Tibial nerve (tissue), 4 donors: ENCODE measurements at regions not wholly inside any gene's neighbourhood (a gene's known extent, or its start where the extent isn't known, plus 50 kb on each side); places are given as distances from the start of the nearest gene placed in this dataset.

Source experiments
- DNase-seq, 2 donors: peaks; one replicate each; pipeline ENCODE4 v3.0.0-alpha.2; 2019; ENCODE audit warnings: low spot score in 2 of 2
- H3K27ac ChIP-seq, 4 donors: fragments of 200-600 bp; sonication (generic) in 3 of 4; one replicate each; pipeline ENCODE4 v1.5.1; 2017 to 2019; ENCODE audit warnings: mild to moderate bottlenecking in 1 of 4
- H3K27me3 ChIP-seq, 2 donors: fragments of 200-600 bp; sonication (generic) in 1 of 2; one replicate each; pipeline versions ENCODE4 v1.5.1 to v1.6.0; 2017 to 2019
- H3K36me3 ChIP-seq, 3 donors: fragments of 200-600 bp; sonication (generic); one replicate each; pipeline ENCODE4 v1.5.1; 2018 to 2019
- H3K4me1 ChIP-seq, 4 donors: fragments of 200-600 bp; sonication (generic) in 3 of 4; one replicate each; pipeline ENCODE4 v1.5.1; 2017 to 2019
- H3K4me3 ChIP-seq, 4 donors: fragments of 200-600 bp; sonication (generic) in 3 of 4; one replicate each; pipeline ENCODE4 v1.5.1; 2017 to 2019; ENCODE audit warnings: mild to moderate bottlenecking in 1 of 4, moderate library complexity in 1 of 4
- H3K9me3 ChIP-seq, 4 donors: fragments of 200-600 bp; sonication (generic) in 3 of 4; one replicate each; pipeline ENCODE4 v1.5.1; 2017 to 2019
- EP300 ChIP-seq, 2 donors: sonication (generic); formaldehyde crosslinking; IDR thresholded peaks; one replicate each; pipeline ENCODE4 v1.6.1; 2017; ENCODE audit warnings: antibody characterized with exemption in 2 of 2, mild to moderate bottlenecking in 1 of 2
- POLR2A ChIP-seq, 2 donors: fragments of 450-650 bp; IDR thresholded peaks; one replicate each; pipeline ENCODE4 v1.6.1; 2017; ENCODE audit warnings: antibody characterized with exemption in 2 of 2, mild to moderate bottlenecking in 2 of 2, moderate library complexity in 2 of 2
- WGBS, 2 donors: methylation state at CpG; one replicate each; pipeline ENCODE4 v1.1.5; 2018; 5-methylcytosine and 5-hydroxymethylcytosine counted together
- TF ChIP-seq, protein P1 (sequence below), 5 experiments: fragments of 200-600 bp in 3 of 5; fragments of 450-650 bp in 2 of 5; sonication (generic) in 3 of 5; IDR thresholded peaks; one replicate each; pipeline ENCODE4 v1.5.1; 2016 to 2019; ENCODE audit warnings: antibody characterized with exemption in 5 of 5, mild to moderate bottlenecking in 3 of 5, moderate library complexity in 2 of 5

DNA sequence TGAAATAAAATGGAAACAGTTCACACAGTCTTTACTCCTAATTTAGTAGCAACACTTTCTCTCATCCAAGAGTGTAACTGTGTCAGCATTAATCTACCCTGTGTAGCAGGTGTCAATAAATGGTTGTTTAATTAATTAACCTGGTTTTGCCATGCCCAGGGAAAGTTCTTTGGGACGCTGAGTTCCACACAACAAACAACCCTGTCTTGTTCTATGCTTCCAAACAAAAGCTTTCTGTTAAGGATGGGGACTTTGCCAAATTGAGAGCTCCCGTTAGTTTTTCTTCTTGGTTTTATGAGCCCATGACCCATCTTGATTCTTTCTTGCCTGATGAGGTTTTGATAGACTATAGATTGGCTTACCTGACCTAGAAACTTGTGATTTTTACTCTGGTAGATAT lies 530.1 kb downstream of the KCNJ2 start:
- Histone ChIP-seq H3K27me3 (no peaks in the 10 kb centered on the region), H3K27ac (no peak overlapping the region), H3K9me3 (peaks cover 0 to 5% (median 0%) of the 10 kb centered on the region in 4 donors), H3K4me1 (no peaks in the 10 kb centered on the region), H3K36me3 (no peaks in the 10 kb centered on the region), H3K4me3 (no peak overlapping the region)
- WGBS, 2 donors: 41 to 51% methylated on average over 2 of the region's 2 CpGs
- TF ChIP-seq, protein P1, sequence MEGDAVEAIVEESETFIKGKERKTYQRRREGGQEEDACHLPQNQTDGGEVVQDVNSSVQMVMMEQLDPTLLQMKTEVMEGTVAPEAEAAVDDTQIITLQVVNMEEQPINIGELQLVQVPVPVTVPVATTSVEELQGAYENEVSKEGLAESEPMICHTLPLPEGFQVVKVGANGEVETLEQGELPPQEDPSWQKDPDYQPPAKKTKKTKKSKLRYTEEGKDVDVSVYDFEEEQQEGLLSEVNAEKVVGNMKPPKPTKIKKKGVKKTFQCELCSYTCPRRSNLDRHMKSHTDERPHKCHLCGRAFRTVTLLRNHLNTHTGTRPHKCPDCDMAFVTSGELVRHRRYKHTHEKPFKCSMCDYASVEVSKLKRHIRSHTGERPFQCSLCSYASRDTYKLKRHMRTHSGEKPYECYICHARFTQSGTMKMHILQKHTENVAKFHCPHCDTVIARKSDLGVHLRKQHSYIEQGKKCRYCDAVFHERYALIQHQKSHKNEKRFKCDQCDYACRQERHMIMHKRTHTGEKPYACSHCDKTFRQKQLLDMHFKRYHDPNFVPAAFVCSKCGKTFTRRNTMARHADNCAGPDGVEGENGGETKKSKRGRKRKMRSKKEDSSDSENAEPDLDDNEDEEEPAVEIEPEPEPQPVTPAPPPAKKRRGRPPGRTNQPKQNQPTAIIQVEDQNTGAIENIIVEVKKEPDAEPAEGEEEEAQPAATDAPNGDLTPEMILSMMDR (IDR thresholded peaks at IDR 0.05): no peak
- TF ChIP-seq EP300 (IDR thresholded peaks at IDR 0.05): no peak
- no peak for TF ChIP-seq POLR2A (IDR thresholded peaks at IDR 0.05)
- no peak for DNase-seq

DNA sequence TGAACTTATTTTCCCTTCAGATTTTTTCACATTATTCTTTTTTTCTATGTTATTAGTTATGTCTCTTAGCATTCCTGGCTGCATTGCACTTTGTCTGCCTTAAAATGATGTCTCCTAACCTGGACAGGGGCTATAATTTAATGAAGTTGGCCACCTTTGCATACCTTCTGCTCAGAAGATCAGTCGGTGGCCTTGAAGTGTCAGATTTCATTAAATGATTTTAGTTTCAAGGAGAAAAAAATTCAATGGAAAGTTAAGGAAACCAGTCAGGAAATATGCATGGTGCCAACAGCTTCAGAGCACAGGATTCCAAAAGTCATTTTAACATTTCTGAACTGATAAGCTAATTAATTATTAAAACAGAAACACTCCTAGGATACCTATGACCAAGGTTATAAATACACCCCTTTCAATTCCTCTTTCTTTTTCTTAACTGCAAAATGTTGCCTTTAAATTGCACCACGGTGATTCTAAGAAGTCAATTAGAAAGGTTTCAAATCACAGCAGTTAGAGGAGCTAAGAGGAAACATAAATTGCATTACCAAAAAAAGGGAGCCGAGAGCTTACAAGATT lies 533.4 kb downstream of the KCNJ2 start:
- no peak for DNase-seq
- Histone ChIP-seq H3K4me3 (no peak overlapping the region), H3K27ac (no peak overlapping the region), H3K27me3 (no peaks in the 10 kb centered on the region), H3K36me3 (no peaks in the 10 kb centered on the region), H3K4me1 (no peaks in the 10 kb centered on the region), H3K9me3 (peaks cover 0 to 5% (median 0%) of the 10 kb centered on the region in 4 donors)
- TF ChIP-seq, protein P1 (IDR thresholded peaks at IDR 0.05): no peak
- TF ChIP-seq POLR2A (IDR thresholded peaks at IDR 0.05): no peak
- no peak for TF ChIP-seq EP300 (IDR thresholded peaks at IDR 0.05)
- 55 to 61% methylated on average over 3 of the region's 3 CpGs for WGBS, 2 donors

DNA sequence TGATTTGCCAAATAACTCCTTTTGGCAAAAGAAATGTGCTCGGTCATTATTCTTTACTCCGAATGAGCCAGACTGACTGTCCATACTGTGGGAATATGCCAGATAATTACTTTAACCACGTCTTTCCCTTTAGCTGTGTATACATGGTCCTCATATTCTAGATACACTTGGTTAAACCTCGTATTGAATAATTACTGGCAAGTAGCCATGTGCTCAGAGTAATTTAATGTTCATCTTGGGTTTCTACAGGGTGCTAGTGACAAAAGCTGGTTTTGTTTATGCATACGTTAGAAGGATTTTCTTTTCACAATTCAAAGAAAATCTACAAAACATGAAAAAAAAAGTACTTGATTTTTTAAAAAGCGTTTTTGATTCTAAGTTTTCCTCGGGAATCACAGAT lies 540.3 kb downstream of the KCNJ2 start:
- no peaks in the 10 kb centered on the region for H3K27me3 ChIP-seq
- 24 to 29% methylated on average over 7 of the region's 7 CpGs for WGBS, 2 donors
- H3K27ac ChIP-seq: no peak overlapping the region

DNA sequence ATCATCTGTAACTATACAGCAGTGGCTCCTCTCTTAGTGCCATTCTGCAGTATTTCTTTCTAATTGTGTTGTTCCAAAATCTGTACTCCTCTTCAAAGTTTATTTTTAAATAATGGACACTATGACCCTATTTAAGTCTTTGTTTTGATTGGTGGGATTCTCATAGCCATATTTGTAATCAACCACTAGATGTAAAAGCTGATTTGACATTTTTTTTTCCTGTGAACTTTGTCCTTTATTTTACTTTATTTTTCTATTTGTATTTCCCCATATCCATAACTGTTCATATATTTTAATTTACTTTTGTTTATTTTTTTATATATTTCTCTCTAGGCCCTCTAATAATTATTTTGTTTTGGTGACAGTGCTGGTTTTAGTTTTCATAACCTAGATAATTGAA lies 544.4 kb downstream of the KCNJ2 start:
- no peak for TF ChIP-seq POLR2A (IDR thresholded peaks at IDR 0.05)
- Histone ChIP-seq H3K9me3 (no peaks in the 10 kb centered on the region), H3K27ac (no peak overlapping the region), H3K27me3 (no peaks in the 10 kb centered on the region), H3K4me1 (peaks cover 0 to 7% (median 0%) of the 10 kb centered on the region in 4 donors), H3K36me3 (no peaks in the 10 kb centered on the region), H3K4me3 (no peak overlapping the region)
- DNase-seq: no peak

More for the DNA sequence above, 540.3 kb downstream of the KCNJ2 start:
- Histone ChIP-seq H3K36me3 (no peaks in the 10 kb centered on the region), H3K9me3 (no peaks in the 10 kb centered on the region), H3K4me3 (no peak overlapping the region), H3K4me1 (peaks cover 0 to 7% (median 0%) of the 10 kb centered on the region in 4 donors)
- DNase-seq: no peak
- TF ChIP-seq EP300 (IDR thresholded peaks at IDR 0.05): no peak
- TF ChIP-seq POLR2A (IDR thresholded peaks at IDR 0.05): no peak
- TF ChIP-seq, protein P1 (IDR thresholded peaks at IDR 0.05): no peak

DNA sequence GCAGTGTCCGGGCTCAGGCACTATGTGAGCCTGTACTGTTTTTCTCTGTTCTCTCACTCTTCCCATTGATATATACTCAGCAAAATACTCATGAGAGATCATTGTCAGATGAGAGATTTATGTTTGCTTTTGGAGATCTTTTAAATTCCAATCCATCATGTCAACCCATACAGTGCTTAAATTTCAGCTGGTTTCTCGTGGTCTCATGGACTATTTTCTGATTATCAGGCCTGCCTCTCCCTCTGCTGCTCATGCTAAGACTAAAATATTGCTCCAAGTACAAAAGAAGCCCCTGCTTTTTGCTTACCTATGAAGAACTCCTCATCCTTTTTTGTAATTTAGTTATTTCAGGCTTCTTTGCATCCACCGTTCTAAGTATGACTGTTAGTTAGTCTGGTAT lies 547.2 kb downstream of the KCNJ2 start:
- no peak for DNase-seq
- no peak for TF ChIP-seq EP300 (IDR thresholded peaks at IDR 0.05)
- TF ChIP-seq POLR2A (IDR thresholded peaks at IDR 0.05): no peak
- TF ChIP-seq, protein P1 (IDR thresholded peaks at IDR 0.05): no peak
- 75 to 80% methylated on average over 3 of the region's 3 CpGs for WGBS, 2 donors
- Histone ChIP-seq H3K4me1 (no peaks in the 10 kb centered on the region), H3K27me3 (no peaks in the 10 kb centered on the region), H3K27ac (no peak overlapping the region), H3K4me3 (no peak overlapping the region), H3K9me3 (no peaks in the 10 kb centered on the region), H3K36me3 (no peaks in the 10 kb centered on the region)

DNA sequence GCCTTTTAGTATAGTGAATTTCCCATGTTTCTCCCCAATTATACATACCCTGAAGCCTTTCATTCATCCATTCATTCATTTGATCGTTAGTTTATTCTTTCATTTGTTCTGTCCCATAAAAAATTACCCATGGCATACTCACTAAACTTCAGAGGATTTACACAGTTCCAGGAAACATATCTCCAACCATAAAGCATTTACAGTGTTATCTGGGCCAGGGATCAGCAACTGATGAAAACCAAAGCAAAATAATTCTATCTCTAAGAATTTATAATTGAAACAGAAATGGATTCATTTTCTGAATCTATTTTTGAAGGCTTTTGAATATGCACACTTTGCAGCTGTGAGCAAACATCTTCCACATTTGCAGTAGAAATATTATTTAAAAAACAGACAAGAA lies 547.7 kb downstream of the KCNJ2 start:
- DNase-seq: no peak
- H3K27ac ChIP-seq: no peak overlapping the region
- H3K4me3 ChIP-seq: no peak overlapping the region
- no peaks in the 10 kb centered on the region for H3K27me3 ChIP-seq
- no peaks in the 10 kb centered on the region for H3K4me1 ChIP-seq
- H3K36me3 ChIP-seq: no peaks in the 10 kb centered on the region
- TF ChIP-seq EP300 (IDR thresholded peaks at IDR 0.05): no peak
- TF ChIP-seq, protein P1 (IDR thresholded peaks at IDR 0.05): no peak
- no peak for TF ChIP-seq POLR2A (IDR thresholded peaks at IDR 0.05)
- 47 to 77% methylated on average over 1 of the region's 1 CpG for WGBS, 2 donors
- H3K9me3 ChIP-seq: no peaks in the 10 kb centered on the region
